SK-N-MC (cell line): ENCODE measurements at regions not wholly inside any gene's neighbourhood (a gene's known extent, or its start where the extent isn't known, plus 50 kb on each side); places are given as distances from the start of the nearest gene placed in this dataset.

Experiments used
- DNase-seq: peaks from one replicate; pipeline ENCODE4 v3.0.0-alpha.2; 2011; ENCODE audit warnings: low read depth, low spot score
- H3K27ac ChIP-seq: fragments of 200-600 bp; sonication (generic); 2 replicates; pipeline ENCODE4 v1.5.1; 2016; ENCODE audit warnings: mixed run types
- H3K36me3 ChIP-seq: fragments of 200-600 bp; sonication (generic); 2 replicates; pipeline ENCODE4 v1.6.1; 2017; ENCODE audit warnings: antibody characterized with exemption, low read length, mixed read lengths; ENCODE audit not compliant: insufficient read depth
- H3K4me3 ChIP-seq: fragments of 200-600 bp; sonication (generic); 2 replicates; pipeline ENCODE4 v1.5.1; 2016
- H3K9ac ChIP-seq: fragments of 200-600 bp; sonication (generic); 2 replicates; pipeline ENCODE4 v1.8.0; 2017; ENCODE audit warnings: mixed run types, mixed read lengths; ENCODE audit not compliant: insufficient read length
- H3K9me3 ChIP-seq: fragments of 200-600 bp; sonication (generic); 2 replicates; pipeline ENCODE4 v1.6.1; 2017; ENCODE audit warnings: low read depth, mild to moderate bottlenecking, antibody characterized with exemption, low read length, moderate library complexity, mixed read lengths
- EZH2 ChIP-seq: fragments of 200-600 bp; sonication (generic); IDR thresholded peaks from one replicate; pipeline ENCODE4 v1.6.1; 2017; ENCODE audit warnings: antibody characterized with exemption
- FOXP2 ChIP-seq: optimal IDR thresholded peaks from 2 replicates; pipeline ENCODE3; 2011; ENCODE audit warnings: mild to moderate bottlenecking, moderate library complexity; ENCODE audit not compliant: insufficient read depth; ENCODE audit errors: extremely low read length, control extremely low read depth
- POLR2AphosphoS5 ChIP-seq: IDR thresholded peaks from 2 replicates; pipeline ENCODE4 v1.6.1; 2012; ENCODE audit warnings: mild to moderate bottlenecking, low read depth, low read length, borderline replicate concordance

- Histone ChIP-seq H3K27ac (no peak overlapping the region), H3K4me3 (no peak overlapping the region), H3K36me3 (no peaks in the 10 kb centered on the region), H3K9me3 (no peaks in the 10 kb centered on the region), H3K9ac (no peak overlapping the region)
- TF ChIP-seq POLR2AphosphoS5 (no peak), FOXP2 (no peak), EZH2 (no peak)
- DNase-seq, result no peak
Observed at GRCh38 chr2:65799141-65799854, 366.9 kb upstream of the SPRED2 start.

- Histone ChIP-seq H3K27ac (no peak overlapping the region), H3K4me3 (no peak overlapping the region), H3K36me3 (no peaks in the 10 kb centered on the region), H3K9ac (no peak overlapping the region), H3K9me3 (no peaks in the 10 kb centered on the region; the same call in 1 of the 2 replicates)
- DNase-seq, result no peak
- no peak for TF ChIP-seq FOXP2
- TF ChIP-seq POLR2AphosphoS5, result no peak
- no peak for TF ChIP-seq EZH2
Observed at GRCh38 chr2:65798641-65799040, 366.2 kb upstream of the SPRED2 start.

- H3K27ac ChIP-seq, result peak overlapping the region; percentile 99
- DNase-seq, result peak; percentile 95
Observed at GRCh38 chr2:65794994-65795393, 362.6 kb upstream of the SPRED2 start.

GRCh38 chr2:65791404-65791975 is 359.1 kb upstream of the SPRED2 start:
- Histone ChIP-seq H3K9me3 (no peaks in the 10 kb centered on the region; the same call in 1 of the 2 replicates), H3K9ac (peak overlapping the region; percentile 49), H3K36me3 (no peaks in the 10 kb centered on the region), H3K4me3 (peak overlapping the region; percentile 6; the same call in 1 of the 2 replicates), H3K27ac (peak overlapping the region; percentile 99)
- no peak for TF ChIP-seq EZH2
- TF ChIP-seq FOXP2, result no peak
- TF ChIP-seq POLR2AphosphoS5, result peak; percentile 19; the same call in 1 of the 2 replicates
- DNase-seq, result peak; percentile 73

More at GRCh38 chr2:65794994-65795393, 362.6 kb upstream of the SPRED2 start:
- TF ChIP-seq POLR2AphosphoS5 (peak; percentile 78; the same call in 1 of the 2 replicates), FOXP2 (no peak), EZH2 (no peak)
- Histone ChIP-seq H3K9me3 (no peaks in the 10 kb centered on the region; the same call in 1 of the 2 replicates), H3K9ac (peak overlapping the region; percentile 78), H3K36me3 (no peaks in the 10 kb centered on the region), H3K4me3 (peak overlapping the region; percentile 71)

- no peak for DNase-seq
- TF ChIP-seq FOXP2, result no peak
- TF ChIP-seq POLR2AphosphoS5, result no peak
- Histone ChIP-seq H3K4me3 (no peak overlapping the region), H3K9me3 (no peaks in the 10 kb centered on the region; the same call in 1 of the 2 replicates), H3K36me3 (no peaks in the 10 kb centered on the region), H3K27ac (peak overlapping the region; percentile 99), H3K9ac (no peak overlapping the region)
Observed at GRCh38 chr2:65790676-65790935, 358.2 kb upstream of the SPRED2 start.

- Histone ChIP-seq H3K9me3 (no peaks in the 10 kb centered on the region; the same call in 1 of the 2 replicates), H3K4me3 (no peak overlapping the region), H3K27ac (no peak overlapping the region; the same call in 1 of the 2 replicates), H3K36me3 (no peaks in the 10 kb centered on the region), H3K9ac (no peak overlapping the region)
- no peak for DNase-seq
- TF ChIP-seq EZH2 (no peak), POLR2AphosphoS5 (no peak), FOXP2 (no peak)
Observed at GRCh38 chr2:65789923-65790675, 357.7 kb upstream of the SPRED2 start.

GRCh38 chr2:65788556-65788955 is 356.2 kb upstream of the SPRED2 start:
- H3K4me3 ChIP-seq, result no peak overlapping the region
- H3K27ac ChIP-seq, result no peak overlapping the region
- no peaks in the 10 kb centered on the region for H3K9me3 ChIP-seq
- DNase-seq, result no peak
- H3K9ac ChIP-seq, result no peak overlapping the region
- TF ChIP-seq POLR2AphosphoS5 (no peak), EZH2 (no peak)
- H3K36me3 ChIP-seq, result no peaks in the 10 kb centered on the region

DNA sequence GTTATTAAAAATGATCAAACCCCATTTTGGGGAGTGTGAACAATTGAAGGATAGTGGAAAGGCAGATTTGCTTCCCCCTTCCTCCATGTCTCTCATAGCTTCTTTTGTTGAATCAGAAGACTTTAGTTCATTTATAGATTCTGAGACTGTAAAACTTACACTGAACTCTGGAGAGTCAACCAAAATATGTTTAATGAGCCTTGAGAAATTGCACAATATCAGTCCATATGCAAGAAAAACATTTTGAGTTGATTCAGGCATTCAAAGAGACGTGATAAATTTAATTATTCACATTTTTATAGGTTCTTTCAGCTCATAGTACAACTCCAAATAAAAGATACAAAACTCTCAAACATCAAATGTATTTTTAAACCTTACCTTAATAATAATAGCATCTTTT is 354.4 kb upstream of the SPRED2 start:
- Histone ChIP-seq H3K36me3 (no peaks in the 10 kb centered on the region), H3K4me3 (no peak overlapping the region), H3K9me3 (no peaks in the 10 kb centered on the region), H3K27ac (peak overlapping the region; percentile 71), H3K9ac (no peak overlapping the region)
- DNase-seq, result peak; percentile 63
- TF ChIP-seq EZH2, result no peak
- no peak for TF ChIP-seq FOXP2
- no peak for TF ChIP-seq POLR2AphosphoS5
